GM20000 (cell line): ENCODE measurements at regions not wholly inside any gene's neighbourhood (a gene's known extent, or its start where the extent isn't known, plus 50 kb on each side); places are given as distances from the start of the nearest gene placed in this dataset.

ENCODE experiments used
- DNase-seq: peaks from one replicate; pipeline ENCODE4 v3.0.0; 2012; ENCODE audit warnings: low spot score
- TF ChIP-seq, protein P1 (sequence below): IDR thresholded peaks from 2 replicates; pipeline ENCODE4 v1.5.1; 2012; ENCODE audit warnings: mild to moderate bottlenecking, control low read depth; ENCODE audit errors: extremely low read depth, missing control alignments

DNA sequence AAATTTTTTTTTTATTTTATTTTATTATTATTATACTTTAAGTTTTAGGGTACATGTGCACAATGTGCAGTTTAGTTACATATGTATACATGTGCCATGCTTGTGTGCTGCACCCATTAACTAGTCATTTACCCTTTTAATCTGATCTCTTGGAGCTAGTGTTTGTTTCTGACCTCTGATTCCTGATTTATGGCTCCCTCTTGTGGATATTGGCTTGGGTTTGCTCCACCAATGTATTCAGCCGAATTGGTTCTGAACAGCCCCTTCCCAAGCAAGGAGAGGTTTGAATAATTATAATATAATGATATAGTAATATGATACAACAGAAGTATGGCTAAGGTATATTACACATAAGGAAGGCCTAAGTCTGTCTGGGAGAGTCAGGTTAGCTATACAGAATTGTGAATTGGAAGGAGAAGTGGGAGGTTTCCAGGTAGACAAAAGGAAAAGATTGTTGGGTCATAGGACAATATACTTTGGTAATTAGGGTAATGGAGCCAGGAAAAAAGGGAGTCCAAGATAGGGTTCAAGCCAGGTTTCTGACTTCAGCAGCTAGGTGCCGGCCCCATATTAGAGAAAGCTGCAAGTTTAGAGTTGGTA lies 53.1 kb upstream of the HMCN1 start:
- TF ChIP-seq, protein P1, sequence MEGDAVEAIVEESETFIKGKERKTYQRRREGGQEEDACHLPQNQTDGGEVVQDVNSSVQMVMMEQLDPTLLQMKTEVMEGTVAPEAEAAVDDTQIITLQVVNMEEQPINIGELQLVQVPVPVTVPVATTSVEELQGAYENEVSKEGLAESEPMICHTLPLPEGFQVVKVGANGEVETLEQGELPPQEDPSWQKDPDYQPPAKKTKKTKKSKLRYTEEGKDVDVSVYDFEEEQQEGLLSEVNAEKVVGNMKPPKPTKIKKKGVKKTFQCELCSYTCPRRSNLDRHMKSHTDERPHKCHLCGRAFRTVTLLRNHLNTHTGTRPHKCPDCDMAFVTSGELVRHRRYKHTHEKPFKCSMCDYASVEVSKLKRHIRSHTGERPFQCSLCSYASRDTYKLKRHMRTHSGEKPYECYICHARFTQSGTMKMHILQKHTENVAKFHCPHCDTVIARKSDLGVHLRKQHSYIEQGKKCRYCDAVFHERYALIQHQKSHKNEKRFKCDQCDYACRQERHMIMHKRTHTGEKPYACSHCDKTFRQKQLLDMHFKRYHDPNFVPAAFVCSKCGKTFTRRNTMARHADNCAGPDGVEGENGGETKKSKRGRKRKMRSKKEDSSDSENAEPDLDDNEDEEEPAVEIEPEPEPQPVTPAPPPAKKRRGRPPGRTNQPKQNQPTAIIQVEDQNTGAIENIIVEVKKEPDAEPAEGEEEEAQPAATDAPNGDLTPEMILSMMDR, result peak; percentile 43
- DNase-seq, result peak; percentile 22

DNA sequence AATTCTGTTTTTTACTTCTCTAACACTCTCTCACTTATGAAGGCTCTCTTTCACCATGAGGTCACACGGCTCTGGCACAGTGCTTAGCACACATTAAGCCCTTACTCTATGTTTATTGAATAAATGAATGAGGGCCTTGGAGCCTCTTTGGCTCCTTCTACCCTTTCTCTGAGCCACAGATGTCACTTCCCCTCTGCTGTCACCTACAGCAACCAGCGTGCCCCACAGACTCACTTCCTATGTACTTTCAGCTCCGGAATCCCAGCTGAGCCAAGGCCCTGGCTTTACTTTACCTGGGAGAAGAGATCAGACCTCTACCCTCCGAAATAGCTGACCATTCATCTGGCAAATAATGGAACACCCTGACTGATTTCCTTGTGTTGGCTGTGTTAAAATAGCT lies 53.7 kb upstream of the HMCN1 start:
- TF ChIP-seq, protein P1, result no peak
- no peak for DNase-seq

DNA sequence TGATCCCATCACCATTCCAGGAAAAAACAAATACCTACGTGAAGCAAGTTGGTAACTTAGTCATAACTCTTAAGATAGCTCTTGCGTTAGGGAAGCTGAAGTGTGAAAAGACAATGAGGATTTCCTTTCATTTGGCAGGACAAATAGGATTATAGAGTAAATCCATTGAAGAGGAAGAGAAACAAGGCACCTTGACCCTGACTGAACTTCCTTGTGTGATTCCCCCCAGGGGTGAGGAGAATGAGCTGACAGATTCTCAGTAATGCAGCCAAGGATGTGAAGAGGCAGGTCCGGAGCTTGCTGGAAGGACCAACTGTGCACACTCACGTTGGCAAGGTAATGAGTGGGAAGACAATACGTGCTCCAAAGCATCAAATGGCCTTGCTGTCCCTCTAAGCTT lies 55.0 kb upstream of the HMCN1 start:
- TF ChIP-seq, protein P1, result no peak
- DNase-seq, result no peak

DNA sequence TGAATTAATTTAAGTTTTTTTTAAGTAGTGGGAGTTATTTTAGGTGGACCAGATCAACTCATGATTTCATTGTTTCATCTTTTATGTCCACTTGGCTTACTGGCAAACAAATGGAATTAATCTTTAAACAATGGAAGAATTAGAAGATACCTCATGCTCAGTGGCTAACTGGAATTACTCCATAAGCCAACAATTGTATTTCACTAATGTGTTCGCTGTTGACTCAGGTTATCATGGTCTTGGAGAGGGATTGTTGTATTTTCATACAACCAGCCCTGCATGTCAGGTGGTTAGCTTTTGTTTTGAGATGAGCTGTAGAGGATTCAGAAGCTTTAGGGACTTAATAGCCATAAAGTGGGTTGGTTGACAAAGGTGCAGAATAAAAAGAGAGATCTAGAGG lies 57.2 kb upstream of the HMCN1 start:
- TF ChIP-seq, protein P1, result no peak
- no peak for DNase-seq

DNA sequence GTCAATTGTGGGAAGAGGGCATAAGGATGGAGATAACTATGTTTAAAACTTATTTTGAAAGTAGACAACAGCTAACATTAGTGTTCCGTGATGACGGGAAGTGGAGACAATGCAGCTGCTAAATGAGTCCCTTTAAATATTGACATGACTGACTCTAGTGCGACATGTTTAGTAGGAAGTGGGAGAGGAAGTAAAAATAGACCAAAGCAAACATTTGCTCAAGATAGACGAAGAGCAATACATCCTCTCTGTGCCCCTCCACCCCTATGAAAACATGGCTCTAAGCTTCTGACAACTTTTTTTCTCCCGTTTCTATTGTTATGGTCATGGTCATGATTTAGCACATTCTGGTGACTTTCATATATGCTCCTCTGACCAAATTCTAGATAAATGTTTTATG lies 60.0 kb upstream of the HMCN1 start:
- TF ChIP-seq, protein P1, result no peak
- DNase-seq, result no peak

DNA sequence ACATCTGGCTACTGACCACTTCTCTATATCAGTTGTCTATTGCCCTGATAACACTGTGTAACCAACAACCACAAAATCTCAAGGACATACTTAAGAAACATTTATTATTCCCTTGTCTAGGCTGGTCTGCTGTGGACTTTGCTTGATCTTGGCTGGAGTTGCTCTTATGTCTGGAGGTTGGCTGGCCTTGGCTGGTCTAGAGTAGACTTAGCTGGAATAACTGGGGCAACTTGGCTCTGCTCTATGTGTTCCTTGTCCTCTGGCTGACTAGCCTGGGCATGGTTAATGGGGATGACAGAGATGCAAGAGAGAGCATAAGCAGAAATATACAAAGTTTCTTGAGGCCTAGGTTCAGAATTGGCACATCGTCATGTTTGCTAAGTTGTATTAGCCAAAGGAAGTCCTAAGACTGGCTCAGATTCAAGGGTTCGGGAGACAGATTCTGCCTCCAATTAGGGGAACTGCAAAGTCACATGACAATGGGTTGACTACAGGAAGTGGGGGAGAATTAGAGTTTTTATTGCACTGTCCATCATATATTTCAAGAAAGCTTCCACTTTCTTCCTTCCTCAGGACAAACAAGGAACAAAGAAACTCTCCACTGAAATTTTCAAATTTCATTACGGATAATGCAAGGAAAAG lies 61.4 kb upstream of the HMCN1 start:
- DNase-seq, result no peak
- TF ChIP-seq, protein P1, result no peak

DNA sequence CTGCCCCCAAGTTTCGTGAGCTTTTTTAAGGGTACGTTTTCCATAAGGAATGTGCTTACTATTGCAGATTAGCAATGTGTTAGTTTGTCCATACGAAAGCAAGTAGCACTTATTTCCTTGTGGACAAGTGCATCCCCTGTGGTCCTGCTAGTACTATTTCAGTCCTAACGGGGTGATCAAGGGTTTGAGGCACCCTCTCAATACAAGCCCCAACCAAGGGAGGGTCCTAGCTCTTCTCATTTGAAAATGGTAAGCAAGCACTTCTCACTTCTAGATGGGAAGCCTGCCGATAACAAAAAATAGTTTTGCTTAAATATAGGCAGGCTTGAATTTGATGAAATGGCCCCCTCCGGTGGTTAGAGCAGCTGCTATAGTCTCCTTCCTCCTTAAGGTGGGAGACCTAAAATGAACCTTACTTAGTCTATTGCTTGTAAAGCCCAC lies 64.0 kb upstream of the HMCN1 start:
- TF ChIP-seq, protein P1, result peak; percentile 5
- no peak for DNase-seq
